Activated T-cell treated with anti-CD3 and anti-CD28 coated beads, Interleukin-2, amount 50 U/mL, for 24 hours (primary cell): ENCODE measurements at regions not wholly inside any gene's neighbourhood (a gene's known extent, or its start where the extent isn't known, plus 50 kb on each side); places are given as distances from the start of the nearest gene placed in this dataset.

Source experiments
- DNase-seq: peaks from one replicate; pipeline ENCODE4 v3.0.0-alpha.2; 2020
- H3K27ac Mint-ChIP-seq: 2 replicates; pipeline ENCODE4 v1.8.0; 2020; ENCODE audit warnings: mild to moderate bottlenecking, mixed read lengths
- H3K27me3 Mint-ChIP-seq: 2 replicates; pipeline ENCODE4 v1.8.0; 2020; ENCODE audit warnings: mixed read lengths
- H3K36me3 Mint-ChIP-seq: 2 replicates; pipeline ENCODE4 v1.8.0; 2020; ENCODE audit warnings: low read depth, mixed read lengths
- H3K4me1 Mint-ChIP-seq: 2 replicates; pipeline ENCODE4 v1.8.0; 2020; ENCODE audit warnings: low read depth, mixed read lengths
- H3K4me3 Mint-ChIP-seq: 2 replicates; pipeline ENCODE4 v1.8.0; 2020; ENCODE audit warnings: mild to moderate bottlenecking, moderate library complexity, mixed read lengths
- H3K9me3 Mint-ChIP-seq: 2 replicates; pipeline ENCODE4 v1.8.0; 2020; ENCODE audit warnings: mixed read lengths

DNA sequence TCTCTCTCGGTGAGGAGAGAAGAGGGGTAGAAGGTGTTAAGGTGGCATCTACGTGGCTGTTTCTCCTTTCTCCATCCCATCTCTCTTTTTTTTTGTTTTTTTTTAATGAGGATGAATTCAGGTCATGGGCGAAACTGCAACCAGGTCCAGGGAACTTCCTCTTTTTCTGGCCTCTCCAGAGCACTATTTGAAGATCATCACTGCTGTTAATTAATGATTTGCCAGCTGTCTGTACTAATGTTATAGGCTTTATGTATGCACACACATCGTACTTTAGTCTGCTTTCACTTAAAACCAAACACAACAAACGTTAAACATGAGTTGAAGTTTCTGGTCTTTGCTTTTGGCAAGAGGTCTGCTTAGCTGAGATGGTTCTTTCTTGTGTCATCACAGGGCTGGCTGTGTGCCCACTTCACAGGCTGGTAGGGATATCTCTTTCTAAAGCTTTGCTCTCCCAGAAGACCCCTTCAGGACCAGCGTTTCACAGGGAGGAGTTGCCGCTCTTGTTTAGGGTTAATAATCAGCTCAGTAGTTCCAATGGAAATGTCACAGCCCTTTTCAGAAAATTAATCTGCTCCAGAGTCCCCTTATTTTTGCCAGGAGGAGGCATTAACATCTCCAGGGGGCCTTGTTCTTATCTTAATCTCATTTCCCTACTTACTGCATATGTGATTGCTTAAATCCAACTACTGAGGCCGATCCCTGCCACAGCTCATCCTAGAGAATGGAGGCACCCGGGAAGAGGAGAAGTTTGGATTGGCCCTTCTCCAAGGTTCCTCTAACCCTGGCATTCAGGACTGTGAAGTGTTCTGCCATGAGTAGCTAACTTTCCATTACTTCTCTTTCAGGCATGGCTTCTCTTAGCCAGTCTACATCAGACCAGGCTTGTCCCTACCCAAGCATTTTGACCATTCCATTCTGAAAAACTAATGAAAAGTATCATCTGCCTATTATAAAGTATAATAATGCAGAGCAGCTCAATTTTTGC, 273.9 kb upstream of the NFE2L3 start:
- Mint-ChIP-seq H3K4me1 (no peaks in the 10 kb centered on the region), H3K4me3 (no peak overlapping the region), H3K27ac (no peak overlapping the region), H3K27me3 (peaks cover 78% of the 10 kb centered on the region), H3K36me3 (no peaks in the 10 kb centered on the region), H3K9me3 (no peaks in the 10 kb centered on the region)
- no peak for DNase-seq

DNA sequence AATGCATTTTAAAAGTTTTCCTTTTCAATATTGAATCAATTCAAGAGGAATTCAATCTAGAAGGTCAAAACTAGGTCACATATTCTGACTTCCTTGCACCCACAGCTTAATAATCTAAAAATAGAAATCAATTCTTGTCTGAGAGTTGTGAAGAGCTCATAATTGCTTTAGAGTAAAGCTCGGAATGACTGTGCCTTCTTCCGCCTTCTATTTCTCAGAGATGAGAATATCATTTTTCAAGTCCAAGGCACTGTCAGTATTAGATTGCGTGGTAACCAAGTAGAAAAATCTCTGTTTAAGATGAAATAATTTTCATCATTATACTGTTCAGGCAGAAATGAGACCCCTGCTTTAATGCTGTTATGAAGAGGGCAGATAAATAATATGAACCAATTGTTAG, 272.2 kb upstream of the NFE2L3 start:
- peaks cover 78% of the 10 kb centered on the region for H3K27me3 Mint-ChIP-seq
- H3K4me3 Mint-ChIP-seq = no peak overlapping the region
- H3K27ac Mint-ChIP-seq = no peak overlapping the region
- H3K9me3 Mint-ChIP-seq = no peaks in the 10 kb centered on the region
- no peaks in the 10 kb centered on the region for H3K36me3 Mint-ChIP-seq
- DNase-seq = no peak
- no peaks in the 10 kb centered on the region for H3K4me1 Mint-ChIP-seq

DNA sequence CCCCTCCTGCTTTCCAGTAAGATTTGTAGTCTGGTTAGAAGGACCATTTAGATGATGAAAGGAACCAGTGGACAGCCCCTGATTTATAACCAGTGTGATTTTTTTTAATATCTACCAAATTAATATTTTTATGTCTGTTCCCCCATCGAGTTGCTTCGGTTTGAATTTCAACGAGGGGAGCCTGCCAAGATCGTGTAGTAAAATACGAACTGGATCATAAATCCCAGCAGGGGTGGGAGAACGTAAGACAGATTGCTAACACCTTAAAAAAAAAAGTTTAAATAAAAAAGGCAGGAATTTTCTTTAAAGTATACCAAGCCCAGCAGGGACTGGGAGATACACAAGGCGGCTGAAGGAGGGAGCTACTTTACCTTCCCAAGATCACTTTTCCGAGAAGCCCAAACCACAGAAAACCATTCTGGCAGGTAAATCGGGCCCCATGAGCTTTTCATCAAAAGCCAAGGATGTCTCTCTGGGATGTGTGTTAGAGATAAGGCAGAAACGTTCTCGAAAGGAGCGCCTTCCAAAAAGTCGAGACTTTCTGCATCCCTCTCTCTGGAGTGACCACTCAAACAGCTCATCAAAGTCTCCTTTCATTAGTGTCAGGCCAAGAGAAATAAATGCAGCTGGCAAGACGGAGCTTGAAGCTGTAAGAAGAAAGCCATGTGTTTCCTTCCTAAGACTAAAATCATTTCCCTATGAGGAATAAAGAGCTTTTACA, 270.5 kb upstream of the NFE2L3 start:
- no peak for DNase-seq
- Mint-ChIP-seq H3K4me1 (no peaks in the 10 kb centered on the region), H3K27ac (no peak overlapping the region), H3K27me3 (peaks cover 72% of the 10 kb centered on the region), H3K36me3 (no peaks in the 10 kb centered on the region), H3K4me3 (no peak overlapping the region), H3K9me3 (no peaks in the 10 kb centered on the region)

DNA sequence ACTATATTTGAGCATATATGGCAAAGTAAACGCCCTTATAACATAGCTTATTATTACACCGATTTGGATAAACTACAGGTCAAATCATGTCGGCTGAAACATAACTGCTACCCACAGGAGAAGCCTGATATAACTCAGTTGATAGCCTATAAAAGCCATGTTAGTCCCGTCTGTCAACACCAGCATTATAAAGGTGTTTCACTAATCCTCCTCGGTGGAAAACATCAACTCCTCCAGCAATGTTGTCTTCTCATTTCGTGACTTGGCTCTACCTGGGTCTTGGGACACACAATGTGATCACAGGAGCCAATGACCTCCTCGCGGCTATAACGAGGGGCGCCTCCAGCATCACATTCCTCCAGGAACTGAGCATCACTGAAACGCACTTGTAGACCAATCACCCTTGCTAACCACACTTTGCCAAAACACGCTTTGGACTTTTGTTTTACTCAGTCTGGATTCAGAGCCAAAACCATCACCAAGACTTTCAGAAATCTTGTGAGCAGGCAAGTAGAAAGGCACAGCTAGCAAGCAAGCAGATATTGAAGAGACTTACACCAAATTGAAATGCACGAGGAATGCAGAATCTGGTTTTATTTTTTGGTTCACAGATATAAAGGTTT, 269.7 kb upstream of the NFE2L3 start:
- Mint-ChIP-seq H3K36me3 (no peaks in the 10 kb centered on the region), H3K4me1 (no peaks in the 10 kb centered on the region), H3K9me3 (no peaks in the 10 kb centered on the region), H3K4me3 (no peak overlapping the region), H3K27me3 (peaks cover 64% of the 10 kb centered on the region), H3K27ac (no peak overlapping the region)
- DNase-seq = no peak

DNA sequence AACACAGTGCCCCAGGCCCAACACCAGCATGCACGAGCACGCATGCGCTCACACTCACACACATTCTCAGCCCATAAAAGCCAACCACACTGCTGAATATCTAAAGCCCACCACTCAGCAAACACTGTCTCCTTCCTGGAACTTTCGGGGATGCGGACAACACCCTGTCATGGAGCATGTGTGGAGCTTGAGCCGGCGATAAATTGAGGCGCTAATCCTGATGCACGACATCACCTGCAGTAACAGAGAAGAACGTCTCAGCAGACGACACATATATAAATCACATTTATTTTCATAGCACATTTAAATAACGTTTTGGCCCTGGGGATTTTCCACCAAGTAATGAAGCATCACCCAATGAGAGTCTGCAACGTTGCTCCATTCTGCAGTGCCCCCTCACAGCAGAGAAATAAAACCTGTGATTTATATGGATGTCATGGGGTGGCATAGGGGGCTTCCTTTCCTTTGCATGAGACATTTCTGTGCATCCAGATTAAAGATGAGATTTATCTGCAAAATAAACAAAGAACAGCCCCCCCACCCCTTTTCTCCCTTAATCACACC, 267.7 kb upstream of the NFE2L3 start:
- H3K36me3 Mint-ChIP-seq = no peaks in the 10 kb centered on the region
- H3K4me1 Mint-ChIP-seq = no peaks in the 10 kb centered on the region
- H3K27ac Mint-ChIP-seq = no peak overlapping the region
- H3K4me3 Mint-ChIP-seq = no peak overlapping the region
- peaks cover 54% of the 10 kb centered on the region for H3K27me3 Mint-ChIP-seq
- no peak for DNase-seq
- no peaks in the 10 kb centered on the region for H3K9me3 Mint-ChIP-seq

DNA sequence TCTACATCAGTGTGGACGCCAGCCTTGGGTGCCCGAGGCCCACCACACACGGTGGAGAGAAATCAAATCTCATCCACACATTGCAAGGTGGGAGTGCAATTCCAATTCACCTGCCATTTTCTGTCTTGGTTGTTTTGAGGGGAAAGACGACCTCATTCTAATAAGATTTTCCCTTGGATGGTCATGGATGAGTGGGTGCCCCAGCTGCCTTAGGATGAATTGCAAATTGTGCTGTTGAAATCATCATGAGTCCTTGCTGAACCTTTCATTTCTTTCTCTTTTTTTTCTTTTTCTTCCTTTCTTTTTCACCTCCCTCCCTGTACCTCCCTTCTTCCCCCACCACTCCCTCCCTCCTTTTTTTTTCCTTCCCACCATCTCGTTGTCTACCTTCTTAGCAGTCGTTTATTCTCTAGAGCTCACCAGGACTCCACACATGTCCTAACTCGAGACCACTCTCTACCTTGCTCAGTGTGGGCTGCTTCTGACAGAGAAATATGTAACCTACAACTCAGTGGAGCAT, 266.9 kb upstream of the NFE2L3 start:
- no peak for DNase-seq
- Mint-ChIP-seq H3K27me3 (peaks cover 51% of the 10 kb centered on the region), H3K4me1 (no peaks in the 10 kb centered on the region), H3K27ac (no peak overlapping the region), H3K4me3 (no peak overlapping the region), H3K36me3 (no peaks in the 10 kb centered on the region), H3K9me3 (no peaks in the 10 kb centered on the region)

DNA sequence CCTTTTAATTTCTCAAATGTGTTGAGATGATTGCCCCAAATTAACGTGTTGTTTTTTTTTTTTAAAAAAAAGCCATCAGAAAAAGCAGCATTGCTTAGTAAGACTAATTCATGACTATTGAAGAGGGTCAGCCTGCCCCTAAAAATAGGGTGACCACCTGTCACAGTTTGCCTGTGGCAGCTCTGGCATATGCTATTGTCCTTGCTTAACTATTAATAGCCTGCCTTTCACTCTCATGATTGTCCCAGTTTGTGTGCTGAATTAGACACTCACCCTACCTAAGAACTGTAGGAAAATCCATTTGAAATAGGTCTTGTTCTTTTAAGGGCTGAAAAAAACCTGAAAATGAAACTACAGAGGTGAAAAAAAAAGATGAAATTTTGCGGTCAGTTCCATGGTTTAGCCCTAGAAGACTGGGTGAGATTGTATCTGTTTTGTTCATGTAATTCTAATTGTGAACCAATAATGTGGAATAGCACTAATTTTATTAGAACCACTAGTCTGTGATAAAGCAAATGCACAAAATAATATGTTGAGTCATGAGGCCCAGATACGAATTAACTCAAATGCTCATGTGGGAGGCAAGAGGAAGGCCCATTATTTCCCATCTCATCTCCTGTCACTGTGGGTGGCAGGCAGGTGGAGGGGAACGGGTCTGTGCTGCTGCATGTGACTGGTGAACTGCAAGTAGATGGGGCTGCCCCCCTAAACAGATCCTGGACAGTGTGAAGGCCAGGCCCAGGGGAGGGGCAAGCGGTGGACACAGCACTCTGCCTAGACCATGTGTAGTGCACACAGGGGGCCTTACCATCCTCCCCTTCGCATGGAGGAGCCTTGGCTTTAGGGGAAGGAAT, 265.4 kb upstream of the NFE2L3 start:
- Mint-ChIP-seq H3K27ac (no peak overlapping the region), H3K9me3 (no peaks in the 10 kb centered on the region), H3K27me3 (peaks cover 40% of the 10 kb centered on the region), H3K36me3 (no peaks in the 10 kb centered on the region), H3K4me3 (no peak overlapping the region), H3K4me1 (no peaks in the 10 kb centered on the region)
- DNase-seq = no peak

DNA sequence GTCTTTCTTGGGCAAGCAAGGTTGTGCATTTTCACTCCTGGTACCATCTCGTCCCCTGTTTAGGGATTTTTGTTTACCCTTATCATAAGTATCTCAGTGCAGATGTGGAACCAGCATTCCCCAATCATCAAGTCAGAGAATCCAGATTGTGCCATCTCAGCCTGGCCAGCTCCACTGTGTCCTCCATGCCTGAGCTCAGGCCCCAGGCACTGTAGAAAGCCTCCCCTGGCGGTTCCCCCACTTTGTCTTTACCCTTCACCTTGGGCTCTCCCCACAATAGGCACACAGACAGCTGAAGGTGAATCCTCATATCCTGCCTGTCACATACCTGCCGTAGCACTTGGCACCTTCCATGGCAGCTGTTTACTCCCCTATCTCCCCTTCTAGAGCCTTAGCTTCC, 264.7 kb upstream of the NFE2L3 start:
- Mint-ChIP-seq H3K36me3 (no peaks in the 10 kb centered on the region), H3K4me3 (no peak overlapping the region), H3K4me1 (no peaks in the 10 kb centered on the region), H3K27me3 (peaks cover 39% of the 10 kb centered on the region), H3K27ac (no peak overlapping the region), H3K9me3 (no peaks in the 10 kb centered on the region)
- DNase-seq = no peak

DNA sequence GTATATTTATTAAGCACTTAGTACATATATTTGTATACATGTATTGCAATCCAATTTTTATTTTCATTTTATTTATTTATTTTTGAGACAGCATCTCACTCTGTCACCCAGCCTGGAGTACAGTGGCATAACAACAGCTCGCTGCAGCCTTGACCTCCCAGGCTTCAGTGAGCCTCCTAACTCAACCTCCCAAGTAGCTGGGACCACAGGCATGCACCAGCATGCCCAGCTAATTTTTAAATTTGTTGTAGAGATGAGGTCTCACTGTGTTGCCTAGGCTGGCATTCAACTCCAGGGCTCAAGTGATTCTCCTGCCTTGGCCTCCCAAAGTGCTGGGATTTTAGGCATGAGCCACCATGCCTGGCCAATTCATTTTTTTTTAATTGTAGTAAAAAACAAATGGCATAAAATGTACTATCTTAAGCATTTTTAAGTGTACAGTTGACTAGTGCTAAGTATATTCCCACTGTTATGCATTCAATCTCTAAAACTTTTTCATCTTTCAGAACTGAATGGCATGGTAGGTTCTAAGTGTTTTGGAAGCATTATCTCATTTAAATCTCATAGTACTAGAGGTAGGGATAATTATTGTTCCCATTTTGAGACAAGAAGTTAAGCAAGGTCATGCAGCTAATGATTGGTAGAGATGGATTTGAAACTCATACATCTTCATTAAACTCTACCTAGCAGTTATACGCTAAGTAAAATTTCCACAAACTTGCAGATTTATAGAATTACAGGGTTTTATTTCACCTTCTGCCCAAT, 264.0 kb upstream of the NFE2L3 start:
- Mint-ChIP-seq H3K4me1 (peaks cover 3% of the 10 kb centered on the region), H3K4me3 (no peak overlapping the region), H3K27me3 (peaks cover 36% of the 10 kb centered on the region), H3K36me3 (peaks cover 1% of the 10 kb centered on the region), H3K9me3 (no peaks in the 10 kb centered on the region), H3K27ac (no peak overlapping the region)
- DNase-seq = no peak

DNA sequence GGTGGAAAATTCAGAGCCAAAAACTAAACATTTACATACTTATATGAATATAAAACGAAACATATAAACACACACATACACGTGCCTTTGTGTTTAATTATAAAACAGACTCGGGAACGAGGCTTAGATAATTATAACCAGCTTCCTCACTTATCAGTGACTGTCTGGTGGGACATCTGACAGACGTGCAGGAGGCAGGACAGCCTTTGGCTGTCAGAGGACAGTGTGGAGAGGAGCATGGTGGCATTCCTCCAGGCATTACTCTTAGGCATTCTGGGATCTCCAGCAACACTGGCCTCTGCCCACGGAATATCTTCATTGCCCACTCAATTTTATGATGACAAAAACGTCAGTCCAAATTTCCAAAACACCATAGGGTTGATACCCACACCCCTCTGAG, 262.2 kb upstream of the NFE2L3 start:
- DNase-seq = no peak
- Mint-ChIP-seq H3K9me3 (no peaks in the 10 kb centered on the region), H3K27ac (no peak overlapping the region), H3K4me1 (peaks cover 20% of the 10 kb centered on the region), H3K4me3 (no peak overlapping the region), H3K36me3 (peaks cover 2% of the 10 kb centered on the region), H3K27me3 (peaks cover 31% of the 10 kb centered on the region)

DNA sequence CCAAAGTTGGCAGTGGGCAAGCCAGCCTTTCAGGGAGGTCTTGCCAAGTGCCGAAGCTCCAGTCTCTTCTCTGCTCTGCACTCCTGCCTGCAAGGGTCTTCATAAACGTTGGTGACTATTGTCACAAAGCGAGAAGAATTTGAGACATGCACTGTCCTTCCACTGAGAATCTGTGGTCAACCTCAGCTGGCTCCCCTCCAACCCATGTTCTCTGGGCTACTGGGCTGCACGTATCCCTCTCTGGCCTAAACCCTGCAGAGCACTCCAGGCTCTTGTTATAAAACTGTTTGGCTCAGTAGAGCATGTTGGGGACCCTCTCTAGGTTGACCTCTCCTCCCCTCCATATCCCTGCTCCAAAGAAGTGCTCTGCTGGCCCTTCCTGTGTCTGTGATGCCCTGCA, 260.4 kb upstream of the NFE2L3 start:
- no peak overlapping the region for H3K27ac Mint-ChIP-seq
- H3K4me3 Mint-ChIP-seq = no peak overlapping the region
- H3K27me3 Mint-ChIP-seq = peaks cover 27% of the 10 kb centered on the region
- DNase-seq = no peak
- H3K4me1 Mint-ChIP-seq = peaks cover 30% of the 10 kb centered on the region
- H3K36me3 Mint-ChIP-seq = peaks cover 2% of the 10 kb centered on the region
- no peaks in the 10 kb centered on the region for H3K9me3 Mint-ChIP-seq

DNA sequence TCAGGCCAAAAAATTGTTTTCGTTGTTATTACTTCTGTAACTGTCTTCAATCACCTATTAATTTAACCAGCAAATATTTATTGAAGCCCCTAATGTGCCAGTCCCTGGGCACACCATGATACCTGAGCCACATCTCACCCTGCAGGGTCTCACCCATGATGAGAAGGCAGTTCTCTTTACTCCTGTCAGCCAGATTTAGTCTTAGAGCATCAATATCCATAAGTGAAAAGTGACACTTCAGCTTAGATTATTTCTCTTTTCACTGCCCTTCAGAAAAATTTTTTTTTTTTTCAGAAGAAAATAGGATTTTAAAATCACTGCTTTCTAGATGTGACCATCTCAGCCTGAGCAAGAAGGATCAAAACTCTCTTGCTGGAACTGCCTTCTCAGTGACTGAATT, 258.6 kb upstream of the NFE2L3 start:
- Mint-ChIP-seq H3K4me1 (peaks cover 31% of the 10 kb centered on the region), H3K27ac (peak overlapping the region; percentile 61), H3K4me3 (peak overlapping the region; percentile 74), H3K36me3 (peaks cover 2% of the 10 kb centered on the region), H3K27me3 (peaks cover 27% of the 10 kb centered on the region), H3K9me3 (no peaks in the 10 kb centered on the region)
- no peak for DNase-seq
